HEK293T (cell line): ENCODE measurements at regions not wholly inside any gene's neighbourhood (a gene's known extent, or its start where the extent isn't known, plus 50 kb on each side); places are given as distances from the start of the nearest gene placed in this dataset.

Experiments used
- CTCF ChIA-PET: fragments of 350-600 bp; formaldehyde crosslinking; extraction: SDS; loops from one replicate; lab custom pipeline; 2021; ENCODE audit warnings: antibody characterized with exemption, inconsistent platforms; lab: Yijun Ruan, JAX
- POLR2A ChIA-PET: fragments of 350-600 bp; formaldehyde crosslinking; extraction: SDS; loops from one replicate; lab custom pipeline; 2020; ENCODE audit warnings: antibody characterized with exemption, inconsistent platforms; lab: Yijun Ruan, JAX
- DNase-seq: peaks from one replicate; pipeline ENCODE4 v3.0.0; 2012; ENCODE audit warnings: mixed read lengths; ENCODE audit errors: extremely low spot score
- ARNT ChIP-seq: fragments of 450-650 bp; IDR thresholded peaks from 2 replicates; pipeline ENCODE4 v1.6.1; 2017; ENCODE audit warnings: mild to moderate bottlenecking
- BHLHE40 ChIP-seq: fragments of 450-650 bp; IDR thresholded peaks from 2 replicates; pipeline ENCODE4 v1.6.1; 2016; ENCODE audit warnings: mild to moderate bottlenecking, moderate library complexity, borderline replicate concordance
- CTBP1 ChIP-seq: fragments of 450-650 bp; IDR thresholded peaks from 2 replicates; pipeline ENCODE4 v1.6.1; 2016; ENCODE audit warnings: borderline replicate concordance
- ELF4 ChIP-seq: fragments of 450-650 bp; IDR thresholded peaks from 2 replicates; pipeline ENCODE4 v1.6.1; 2017; ENCODE audit warnings: antibody characterized with exemption
- FOXA1 ChIP-seq: fragments of 450-650 bp; IDR thresholded peaks from 2 replicates; pipeline ENCODE4 v1.6.1; 2016; ENCODE audit warnings: mild to moderate bottlenecking
- FOXK2 ChIP-seq: fragments of 450-650 bp; IDR thresholded peaks from 2 replicates; pipeline ENCODE4 v1.6.1; 2016; ENCODE audit warnings: mild to moderate bottlenecking
- FOXM1 ChIP-seq: fragments of 450-650 bp; IDR thresholded peaks from 2 replicates; pipeline ENCODE4 v1.6.1; 2017; ENCODE audit warnings: mild to moderate bottlenecking, borderline replicate concordance
- HDGF ChIP-seq: fragments of 450-650 bp; IDR thresholded peaks from 2 replicates; pipeline ENCODE4 v1.6.1; 2017; ENCODE audit warnings: antibody characterized with exemption, borderline replicate concordance
- L3MBTL2 ChIP-seq: fragments of 450-650 bp; conservative IDR thresholded peaks from 2 replicates; pipeline ENCODE4 v1.6.1; 2016; ENCODE audit warnings: mild to moderate bottlenecking
- LEF1 ChIP-seq: fragments of 450-650 bp; IDR thresholded peaks from 2 replicates; pipeline ENCODE4 v1.6.1; 2017; ENCODE audit warnings: mild to moderate bottlenecking, borderline replicate concordance
- NFRKB ChIP-seq: fragments of 450-650 bp; IDR thresholded peaks from 2 replicates; pipeline ENCODE4 v1.6.1; 2016; ENCODE audit warnings: mild to moderate bottlenecking, moderate library complexity
- SP1 ChIP-seq: fragments of 450-650 bp; IDR thresholded peaks from 2 replicates; pipeline ENCODE4 v1.6.1; 2017
- SUZ12 ChIP-seq: fragments of 450-650 bp; IDR thresholded peaks from 2 replicates; pipeline ENCODE4 v1.6.1; 2016; ENCODE audit warnings: mild to moderate bottlenecking
- TARDBP ChIP-seq: fragments of 450-650 bp; IDR thresholded peaks from 2 replicates; pipeline ENCODE4 v1.6.1; 2016
- ZNF384 ChIP-seq: fragments of 450-650 bp; IDR thresholded peaks from 2 replicates; pipeline ENCODE4 v1.6.1; 2016
- TF ChIP-seq, protein P1 (sequence below): fragments of 450-650 bp; IDR thresholded peaks from 2 replicates; pipeline ENCODE4 v1.6.1; 2016

DNA sequence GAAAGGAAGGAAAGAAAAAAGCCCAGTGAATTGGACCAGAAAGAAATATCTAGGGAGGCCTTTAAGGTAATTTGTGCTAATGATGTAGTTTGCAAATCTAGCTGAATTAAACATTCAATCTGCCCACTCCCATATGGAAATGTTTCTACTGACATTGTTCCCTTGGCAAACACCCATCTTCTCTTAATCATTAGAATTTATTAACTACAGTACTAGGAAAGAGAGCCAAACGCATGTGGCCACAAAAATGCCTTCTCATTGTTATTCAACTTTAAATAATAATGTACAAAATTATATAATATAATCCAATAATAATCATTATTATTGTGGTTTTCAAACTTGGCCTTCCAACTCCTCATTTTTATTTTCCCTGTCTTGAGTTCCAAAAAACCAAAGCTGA lies 234.7 kb downstream of the NHLRC3 start:
- ChIA-PET POLR2A (no interaction called here), CTCF (no interaction called here)
- DNase-seq = no peak
- TF ChIP-seq FOXK2 (no peak), FOXM1 (no peak), SP1 (no peak), ELF4 (no peak), HDGF (no peak), ARNT (no peak), FOXA1 (no peak), SUZ12 (no peak), BHLHE40 (no peak), LEF1 (no peak), L3MBTL2 (no peak), NFRKB (no peak)
- TF ChIP-seq, protein P1, sequence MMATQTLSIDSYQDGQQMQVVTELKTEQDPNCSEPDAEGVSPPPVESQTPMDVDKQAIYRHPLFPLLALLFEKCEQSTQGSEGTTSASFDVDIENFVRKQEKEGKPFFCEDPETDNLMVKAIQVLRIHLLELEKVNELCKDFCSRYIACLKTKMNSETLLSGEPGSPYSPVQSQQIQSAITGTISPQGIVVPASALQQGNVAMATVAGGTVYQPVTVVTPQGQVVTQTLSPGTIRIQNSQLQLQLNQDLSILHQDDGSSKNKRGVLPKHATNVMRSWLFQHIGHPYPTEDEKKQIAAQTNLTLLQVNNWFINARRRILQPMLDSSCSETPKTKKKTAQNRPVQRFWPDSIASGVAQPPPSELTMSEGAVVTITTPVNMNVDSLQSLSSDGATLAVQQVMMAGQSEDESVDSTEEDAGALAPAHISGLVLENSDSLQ = no peak

DNA sequence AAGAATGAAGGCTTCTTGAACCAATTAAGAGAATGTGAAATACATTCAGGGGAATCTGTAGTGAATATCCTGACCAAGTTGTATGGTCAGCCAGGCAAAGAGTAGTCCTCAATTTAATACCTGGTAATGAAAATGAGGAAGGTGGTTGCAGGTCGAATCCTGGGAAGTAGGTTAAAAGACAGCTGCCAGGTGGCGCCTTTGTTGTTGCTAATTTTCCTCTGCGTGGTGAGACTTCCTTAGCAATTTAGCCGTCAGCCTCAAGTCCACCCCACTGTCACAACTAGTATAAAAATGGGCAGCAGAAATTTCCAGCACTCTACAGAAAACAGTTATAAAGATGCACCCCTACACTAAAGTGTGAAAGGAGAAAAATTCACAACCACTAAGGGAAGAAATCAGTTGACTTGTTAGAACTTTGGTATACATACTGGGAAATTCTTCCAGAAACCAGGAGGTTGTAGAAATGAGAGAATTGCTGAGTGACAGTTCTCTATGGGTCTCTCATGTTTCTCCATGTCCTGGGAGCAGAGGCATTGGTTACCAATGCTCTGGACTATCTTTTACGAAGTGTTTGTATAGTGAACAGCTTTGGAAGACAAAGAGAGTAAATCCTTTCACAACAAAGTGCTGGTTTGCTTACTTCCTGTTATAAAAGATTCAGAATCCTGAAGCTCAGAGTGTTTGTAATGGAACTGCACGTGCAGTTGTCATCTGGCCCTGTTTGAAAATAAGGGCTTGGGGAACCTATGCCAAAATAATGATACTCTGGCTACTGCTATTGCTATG lies 235.9 kb downstream of the NHLRC3 start:
- TF ChIP-seq LEF1 = no peak
- TF ChIP-seq L3MBTL2 = no peak
- no peak for TF ChIP-seq NFRKB
- TF ChIP-seq ELF4 = no peak
- no peak for TF ChIP-seq CTBP1
- no peak for TF ChIP-seq FOXM1
- no peak for TF ChIP-seq ARNT
- TF ChIP-seq HDGF = no peak
- no peak for TF ChIP-seq TARDBP
- TF ChIP-seq FOXK2 = no peak
- no peak for TF ChIP-seq FOXA1
- TF ChIP-seq ZNF384 = no peak
- no peak for TF ChIP-seq SUZ12
- DNase-seq = peak; percentile 14
- CTCF ChIA-PET = interaction anchor here (0.6 to 1.1 kb wide), 5 partner anchors 130 to 342 kb away, joined by 3 to 5 read pairs (median 4); no protein-coding TSS in a partner anchor
- POLR2A ChIA-PET = no interaction called here

DNA sequence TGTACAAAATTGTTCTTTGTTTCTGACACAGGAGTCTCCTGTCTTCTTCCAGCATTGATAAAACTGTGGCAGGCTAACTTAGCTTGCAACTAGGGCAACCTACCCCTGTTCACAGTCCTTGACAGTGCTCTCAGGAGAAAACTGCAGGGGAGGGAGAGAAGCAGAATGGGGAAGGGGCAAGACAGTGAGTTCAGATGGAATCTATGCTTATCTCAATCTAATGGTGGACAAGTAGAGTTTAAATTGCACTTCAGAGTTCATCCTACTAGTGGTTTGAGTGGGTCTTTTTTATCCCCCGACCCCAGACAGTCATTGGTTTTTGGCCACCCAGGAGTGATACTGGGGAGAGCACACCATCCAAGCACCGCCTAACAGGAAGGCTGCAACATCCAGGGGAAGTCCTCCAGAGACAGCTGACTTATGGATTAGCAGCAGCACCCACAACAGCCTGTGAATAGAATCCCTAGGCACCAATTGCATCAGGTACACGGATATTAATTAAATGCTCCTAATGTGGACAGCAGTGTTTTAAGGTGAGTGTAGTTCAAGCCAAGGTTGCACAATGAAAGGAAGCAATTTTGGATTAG lies 236.6 kb downstream of the NHLRC3 start:
- CTCF ChIA-PET = interaction anchor here (0.6 to 1.1 kb wide), 5 partner anchors 131 to 341 kb away, joined by 3 to 5 read pairs (median 4); no protein-coding TSS in a partner anchor
- no peak for DNase-seq
- POLR2A ChIA-PET = no interaction called here
- TF ChIP-seq HDGF (no peak), NFRKB (no peak), FOXK2 (no peak), TARDBP (no peak), SP1 (no peak), CTBP1 (no peak), FOXA1 (no peak), BHLHE40 (no peak), SUZ12 (no peak), ARNT (no peak), ELF4 (no peak), ZNF384 (no peak)
- TF ChIP-seq, protein P1 = no peak

DNA sequence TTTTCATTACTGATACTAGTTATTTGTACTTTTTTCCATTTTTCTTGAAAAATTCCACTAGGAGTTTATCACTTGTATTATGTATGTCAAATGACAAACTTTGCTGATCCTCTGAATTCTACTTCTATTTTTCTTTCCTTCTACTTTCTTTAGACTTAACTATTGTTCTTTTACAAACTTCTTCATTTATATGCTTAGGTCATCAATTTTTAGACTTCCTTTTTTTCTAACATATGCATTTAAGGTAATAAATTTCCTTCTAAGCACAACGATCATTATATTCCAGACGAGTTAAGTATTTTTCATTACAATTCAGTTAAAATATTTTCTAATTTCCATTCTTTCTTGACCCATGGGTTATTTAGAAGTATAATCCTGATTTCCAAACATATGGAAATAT lies 240.8 kb downstream of the NHLRC3 start:
- TF ChIP-seq HDGF (no peak), ARNT (no peak), L3MBTL2 (no peak), BHLHE40 (no peak), NFRKB (no peak), SP1 (no peak), ZNF384 (no peak), SUZ12 (no peak), FOXM1 (no peak), ELF4 (no peak), CTBP1 (no peak), LEF1 (no peak), FOXK2 (no peak), TARDBP (no peak), FOXA1 (no peak)
- TF ChIP-seq, protein P1 = no peak
- POLR2A ChIA-PET = no interaction called here
- CTCF ChIA-PET = no interaction called here
- no peak for DNase-seq

DNA sequence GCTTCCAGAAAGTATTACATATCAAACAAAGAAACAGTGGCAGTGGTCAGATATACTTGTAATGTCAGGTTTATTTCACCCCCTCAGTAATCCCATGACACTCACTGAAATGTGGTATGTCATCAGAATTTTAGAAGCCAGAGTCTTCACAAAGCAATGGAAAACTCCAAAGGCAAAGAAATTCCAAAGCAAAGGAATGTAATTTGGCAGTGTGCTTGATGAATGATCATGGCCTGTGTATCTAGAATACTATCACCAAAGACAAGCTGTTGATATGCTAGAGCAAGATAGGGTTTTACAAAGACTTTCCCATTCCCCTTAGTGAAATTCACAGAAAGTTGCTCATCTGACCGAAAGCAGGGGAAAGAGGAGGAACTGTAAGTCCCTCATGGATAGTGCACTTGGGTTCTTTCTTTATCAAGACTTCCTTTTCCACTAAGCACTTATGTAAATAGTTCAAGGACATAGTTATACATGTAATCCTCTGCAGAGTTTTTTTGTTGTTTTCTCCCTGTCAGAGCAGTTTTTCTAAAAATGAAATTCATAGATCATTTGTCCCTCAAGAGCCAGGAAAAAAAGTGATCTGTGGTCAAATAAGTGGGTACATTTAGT lies 243.4 kb downstream of the NHLRC3 start:
- ChIA-PET POLR2A (no interaction called here), CTCF (no interaction called here)
- TF ChIP-seq FOXA1 (no peak), TARDBP (no peak), CTBP1 (no peak), L3MBTL2 (no peak), ZNF384 (no peak)
- no peak for DNase-seq
